ENCODE measurements at regions not wholly inside any gene's neighbourhood (a gene's known extent, or its start where the extent isn't known, plus 50 kb on each side); places are given as distances from the start of the nearest gene placed in this dataset.

- Histone ChIP-seq H3K4ac (replicated peaks; ENCODE audit: insufficient read length, low read depth, low read length) (no peak overlapping the region), H3K36me3 (ENCODE audit: control insufficient read depth in 2 of 4, insufficient read depth in 4 of 4, low read length in 3 of 4) (no peaks in the 10 kb centered on the region), H3K79me2 (ENCODE audit: control insufficient read depth in 1 of 2, insufficient read depth in 2 of 2, low read length in 2 of 2) (no peaks in the 10 kb centered on the region), H2BK12ac (ENCODE audit: low read depth, low read length) (no peak overlapping the region), H2BK5ac (ENCODE audit: low read depth, low read length) (no peak overlapping the region), H2AFZ (ENCODE audit: low read length) (no peak overlapping the region), H4K20me1 (replicated peaks in 1 of 2; ENCODE audit: control insufficient read depth in 1 of 2, insufficient read depth in 2 of 2, low read length in 2 of 2) (no peaks in the 10 kb centered on the region), H2BK120ac (replicated peaks; ENCODE audit: low read depth, low read length) (no peak overlapping the region), H3K4me2 (ENCODE audit: insufficient read depth in 1 of 2, low read depth in 2 of 2, low read length in 2 of 2) (no peak overlapping the region), H3K9me3 (ENCODE audit: insufficient read depth in 2 of 2, low read depth in 1 of 2, low read length in 1 of 2) (no peaks in the 10 kb centered on the region), H3K79me1 (ENCODE audit: low read depth, low read length) (no peaks in the 10 kb centered on the region), H3K9ac (replicated peaks in 1 of 4; ENCODE audit: extremely low read depth in 1 of 4, low read depth in 3 of 4, low read length in 3 of 4) (no peak overlapping the region), H2BK15ac (ENCODE audit: low read length) (no peak overlapping the region), H3K27me3 (replicated peaks in 1 of 4; ENCODE audit: control insufficient read depth in 3 of 4, extremely low read depth in 1 of 4, insufficient read depth in 3 of 4, low read length in 3 of 4) (no peaks in the 10 kb centered on the region), H3K23me2 (ENCODE audit: low read depth, low read length) (no peaks in the 10 kb centered on the region), H2BK20ac (ENCODE audit: low read length) (no peak overlapping the region), H3K27ac (ENCODE audit: low read depth, low read length) (no peak overlapping the region), H3K56ac (replicated peaks; ENCODE audit: insufficient read length, low read depth, low read length) (no peak overlapping the region), H3K23ac (ENCODE audit: insufficient read length) (no peak overlapping the region), H2AK5ac (ENCODE audit: low read depth, low read length) (no peak overlapping the region), H3K4me3 (ENCODE audit: extremely low read depth in 1 of 4, insufficient read depth in 2 of 4, low read depth in 3 of 4, low read length in 4 of 4) (no peak overlapping the region), H3K4me1 (replicated peaks in 1 of 4; ENCODE audit: control insufficient read depth in 3 of 4, insufficient read depth in 4 of 4, low read length in 3 of 4) (no peaks in the 10 kb centered on the region), H4K5ac (ENCODE audit: insufficient read length, low read depth, low read length) (no peak overlapping the region), H3K14ac (ENCODE audit: insufficient read length) (no peak overlapping the region), H3K18ac (ENCODE audit: extremely low read depth, low read length) (no peak overlapping the region), H4K8ac (ENCODE audit: extremely low read depth, insufficient read depth, low read length) (no peak overlapping the region), H4K91ac (replicated peaks; ENCODE audit: insufficient read length, low read length) (no peak overlapping the region)
- DNase-seq (ENCODE audit: low read depth in 1 of 2, low spot score in 2 of 2) (no peak), FAIRE-seq (no peak)
- ChIA-PET POLR2A (ENCODE audit: partially characterized antibody) (no interaction called here), CTCF (ENCODE audit: partially characterized antibody) (no interaction called here)
- TF ChIP-seq PHF8 (conservative IDR thresholded peaks at IDR 0.05; ENCODE audit: low read depth, low read length) (no peak), FOSL1 (IDR thresholded peaks at IDR 0.05; ENCODE audit: insufficient read depth, low read depth, low read length) (no peak), RNF2 (IDR thresholded peaks at IDR 0.05; ENCODE audit: borderline replicate concordance, low read depth, low read length, missing control alignments, poor library complexity, severe bottlenecking) (no peak), RFX5 (IDR thresholded peaks at IDR 0.05; ENCODE audit: borderline replicate concordance, low read depth, low read length) (no peak), KDM5A (IDR thresholded peaks at IDR 0.05; ENCODE audit: low read length) (no peak), RXRA (IDR thresholded peaks at IDR 0.05; ENCODE audit: insufficient read depth, low read depth, low read length) (no peak), NANOG (IDR thresholded peaks at IDR 0.05; ENCODE audit: insufficient read depth, low read depth, low read length, poor library complexity, severe bottlenecking) (no peak), JUN (IDR thresholded peaks at IDR 0.05; ENCODE audit: low read depth, low read length) (no peak)
- WGBS, 2 experiments (ENCODE audit: extremely low coverage in 1 of 2, insufficient coverage in 1 of 2, insufficient read length in 1 of 2, insufficient replicate concordance in 2 of 2, low coverage in 1 of 2, low lambda C conversion rate in 2 of 2, missing lambda C conversion rate in 1 of 2) = 93% methylated on average over 5 of the region's 5 CpGs; no CpG with 5 or more reads in 1 of the 2 experiments
Measured at GRCh38 chr18:61149786-61150185, 183.4 kb upstream of the CDH20 start.

Data from H1 (cell line).